ENCODE measurements at regions not wholly inside any gene's neighbourhood (a gene's known extent, or its start where the extent isn't known, plus 50 kb on each side); places are given as distances from the start of the nearest gene placed in this dataset.

- intact Hi-C loops (cut with micrococcal nuclease) = no loop called here
- no peak for TF ChIP-seq CTCF (IDR thresholded peaks at IDR 0.05; ENCODE audit: unreplicated experiment)
- Mint-ChIP-seq H3K9me3 (ENCODE audit: unreplicated experiment) (peaks cover 19% of the 10 kb centered on the region), H3K27me3 (ENCODE audit: insufficient read depth, unreplicated experiment) (no peaks in the 10 kb centered on the region), H3K36me3 (ENCODE audit: insufficient read depth, unreplicated experiment) (no peaks in the 10 kb centered on the region), H3K4me1 (ENCODE audit: insufficient read depth, unreplicated experiment) (no peaks in the 10 kb centered on the region), H3K27ac (ENCODE audit: low read depth, unreplicated experiment) (no peak overlapping the region), H3K4me3 (ENCODE audit: unreplicated experiment) (no peak overlapping the region)
- ChIA-PET POLR2A (interaction anchor here (0.6 kb wide), 1 partner anchor 113 kb away, joined by 3 read pairs; no protein-coding TSS in a partner anchor), CTCF (no interaction called here)
- no peak for DNase-seq (ENCODE audit: unreplicated experiment)
- no TSS peak for BruUV-seq (replicated peaks)
Measured at GRCh38 chr18:78713726-78714125, 265.9 kb upstream of the SALL3 start.

GRCh38 chr18:78716022-78716421 lies 263.6 kb upstream of the SALL3 start:
- intact Hi-C loops (cut with micrococcal nuclease) = no loop called here

GRCh38 chr18:78716581-78716980 lies 263.0 kb upstream of the SALL3 start:
- POLR2A ChIA-PET = no interaction called here
- no peak overlapping the region for H3K4me3 Mint-ChIP-seq (ENCODE audit: unreplicated experiment)
- no peaks in the 10 kb centered on the region for H3K4me1 Mint-ChIP-seq (ENCODE audit: insufficient read depth, unreplicated experiment)
- no peak for TF ChIP-seq CTCF (IDR thresholded peaks at IDR 0.05; ENCODE audit: unreplicated experiment)
- H3K9me3 Mint-ChIP-seq (ENCODE audit: unreplicated experiment) = peaks cover 17% of the 10 kb centered on the region
- H3K36me3 Mint-ChIP-seq (ENCODE audit: insufficient read depth, unreplicated experiment) = no peaks in the 10 kb centered on the region
- H3K27ac Mint-ChIP-seq (ENCODE audit: low read depth, unreplicated experiment) = no peak overlapping the region
- intact Hi-C loops (cut with micrococcal nuclease) = no loop called here
- BruUV-seq (replicated peaks) = no TSS peak
- CTCF ChIA-PET = interaction anchor here (0.6 kb wide), 1 partner anchor 964 kb away, joined by 3 read pairs; no protein-coding TSS in a partner anchor
- DNase-seq (ENCODE audit: unreplicated experiment) = no peak
- no peaks in the 10 kb centered on the region for H3K27me3 Mint-ChIP-seq (ENCODE audit: insufficient read depth, unreplicated experiment)

More at GRCh38 chr18:78716022-78716421, 263.6 kb upstream of the SALL3 start:
- no peak for TF ChIP-seq CTCF (IDR thresholded peaks at IDR 0.05; ENCODE audit: unreplicated experiment)
- no peak overlapping the region for H3K4me3 Mint-ChIP-seq (ENCODE audit: unreplicated experiment)
- BruUV-seq (replicated peaks) = no TSS peak
- no peak for DNase-seq (ENCODE audit: unreplicated experiment)
- no peaks in the 10 kb centered on the region for H3K4me1 Mint-ChIP-seq (ENCODE audit: insufficient read depth, unreplicated experiment)
- ChIA-PET POLR2A (no interaction called here), CTCF (no interaction called here)
- peaks cover 22% of the 10 kb centered on the region for H3K9me3 Mint-ChIP-seq (ENCODE audit: unreplicated experiment)
- H3K27ac Mint-ChIP-seq (ENCODE audit: low read depth, unreplicated experiment) = no peak overlapping the region
- H3K36me3 Mint-ChIP-seq (ENCODE audit: insufficient read depth, unreplicated experiment) = no peaks in the 10 kb centered on the region
- no peaks in the 10 kb centered on the region for H3K27me3 Mint-ChIP-seq (ENCODE audit: insufficient read depth, unreplicated experiment)

GRCh38 chr18:78717051-78717765 lies 262.4 kb upstream of the SALL3 start:
- no peak overlapping the region for H3K4me3 Mint-ChIP-seq (ENCODE audit: unreplicated experiment)
- no peak for TF ChIP-seq CTCF (IDR thresholded peaks at IDR 0.05; ENCODE audit: unreplicated experiment)
- intact Hi-C loops (cut with micrococcal nuclease) = no loop called here
- no peak for DNase-seq (ENCODE audit: unreplicated experiment)
- H3K9me3 Mint-ChIP-seq (ENCODE audit: unreplicated experiment) = peaks cover 17% of the 10 kb centered on the region
- no peak overlapping the region for H3K27ac Mint-ChIP-seq (ENCODE audit: low read depth, unreplicated experiment)
- no peaks in the 10 kb centered on the region for H3K36me3 Mint-ChIP-seq (ENCODE audit: insufficient read depth, unreplicated experiment)
- ChIA-PET CTCF (interaction anchor here (0.6 kb wide), 2 partner anchors 266 to 963 kb away, joined by 3 to 4 read pairs; no protein-coding TSS in a partner anchor), POLR2A (no interaction called here)
- H3K27me3 Mint-ChIP-seq (ENCODE audit: insufficient read depth, unreplicated experiment) = no peaks in the 10 kb centered on the region
- H3K4me1 Mint-ChIP-seq (ENCODE audit: insufficient read depth, unreplicated experiment) = no peaks in the 10 kb centered on the region
- no TSS peak for BruUV-seq (replicated peaks)

Data from MCF 10A (cell line).